KOPT-K1 (cell line): ENCODE measurements at regions not wholly inside any gene's neighbourhood (a gene's known extent, or its start where the extent isn't known, plus 50 kb on each side); places are given as distances from the start of the nearest gene placed in this dataset.

Experiments
- H3K27ac ChIP-seq: fragments of 200-600 bp; sonication (generic); 2 replicates; pipeline ENCODE4 v1.5.1; 2016; ENCODE audit warnings: antibody characterized with exemption, mild to moderate bottlenecking, low read depth, low read length; ENCODE audit not compliant: poor library complexity, severe bottlenecking
- H3K36me3 ChIP-seq: fragments of 200-600 bp; sonication (generic); 2 replicates; pipeline ENCODE4 v1.5.1; 2017; ENCODE audit warnings: antibody characterized with exemption, mild to moderate bottlenecking, low read length, moderate library complexity; ENCODE audit not compliant: insufficient read depth
- H3K9me3 ChIP-seq: fragments of 200-600 bp; sonication (generic); 2 replicates; pipeline ENCODE4 v1.5.1; 2017; ENCODE audit warnings: antibody characterized with exemption, low read length, mild to moderate bottlenecking; ENCODE audit not compliant: insufficient read depth, poor library complexity, severe bottlenecking

DNA sequence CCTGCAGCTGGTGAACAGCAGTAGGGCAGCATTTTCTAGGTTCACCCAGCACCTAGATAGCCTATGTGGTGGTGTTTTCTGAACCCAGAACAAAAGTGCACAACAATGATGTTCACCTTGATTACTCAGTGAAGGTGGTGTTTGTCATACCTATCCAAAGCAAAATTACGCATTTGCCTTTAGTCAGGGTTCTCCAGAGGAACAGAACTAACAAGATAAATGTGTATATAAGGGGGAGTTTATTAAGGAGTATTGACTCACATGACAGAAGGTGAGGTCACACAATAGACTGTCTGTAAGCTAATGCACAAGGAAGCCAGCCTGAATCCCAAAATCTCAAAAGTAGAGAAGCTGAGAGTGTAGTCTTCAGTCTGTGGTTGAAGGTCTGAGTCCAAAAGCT is 85.9 kb upstream of the NLGN4Y start:
- H3K9me3 ChIP-seq, result no peaks in the 10 kb centered on the region
- H3K27ac ChIP-seq, result no peak overlapping the region
- H3K36me3 ChIP-seq, result no peaks in the 10 kb centered on the region

DNA sequence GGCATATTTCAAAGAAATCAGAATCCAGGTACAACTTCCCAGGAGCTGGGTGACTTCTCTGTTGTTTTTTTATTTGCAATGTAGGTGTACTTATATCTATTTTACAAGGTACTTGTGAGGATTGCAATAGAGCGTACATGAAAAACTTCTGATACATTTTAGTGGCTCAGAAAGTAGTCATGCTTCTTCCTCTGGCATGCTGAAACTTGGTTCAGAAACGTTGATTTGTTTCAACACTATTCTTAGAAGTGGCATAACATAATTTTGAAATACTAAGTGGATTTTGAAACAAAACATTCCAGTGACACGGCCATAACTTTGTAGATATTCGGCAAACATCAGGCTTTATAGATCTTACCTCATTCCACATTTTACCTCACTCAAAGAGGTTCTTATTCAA is 79.8 kb upstream of the NLGN4Y start:
- H3K27ac ChIP-seq, result no peak overlapping the region
- H3K9me3 ChIP-seq, result no peaks in the 10 kb centered on the region
- H3K36me3 ChIP-seq, result no peaks in the 10 kb centered on the region

DNA sequence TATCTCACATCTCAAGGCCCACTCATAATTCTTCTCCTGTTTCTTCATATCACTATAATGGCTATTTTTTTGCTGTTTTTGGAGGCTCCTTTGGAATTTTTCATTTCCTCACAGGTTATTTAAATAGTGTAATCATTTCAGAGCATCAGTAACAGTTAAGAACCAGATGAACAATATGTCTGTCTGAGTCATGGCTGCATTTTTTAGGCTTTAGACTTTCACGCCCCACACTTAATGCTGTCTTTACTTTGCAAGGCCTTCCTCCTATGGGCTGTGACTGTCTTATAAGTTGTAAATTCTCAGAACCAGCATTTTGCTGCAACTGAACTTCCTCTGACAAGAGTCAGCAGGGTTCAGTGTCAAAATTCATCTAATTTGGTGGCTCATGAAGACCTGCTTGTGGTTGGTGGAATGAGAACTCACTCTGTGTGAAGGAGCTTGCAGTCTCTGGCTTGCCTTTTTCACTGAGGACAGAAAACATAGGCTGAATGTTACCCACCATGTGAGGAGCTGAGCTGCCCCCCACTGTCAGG is 56.1 kb upstream of the NLGN4Y start:
- no peaks in the 10 kb centered on the region for H3K36me3 ChIP-seq
- H3K9me3 ChIP-seq, result no peaks in the 10 kb centered on the region

DNA sequence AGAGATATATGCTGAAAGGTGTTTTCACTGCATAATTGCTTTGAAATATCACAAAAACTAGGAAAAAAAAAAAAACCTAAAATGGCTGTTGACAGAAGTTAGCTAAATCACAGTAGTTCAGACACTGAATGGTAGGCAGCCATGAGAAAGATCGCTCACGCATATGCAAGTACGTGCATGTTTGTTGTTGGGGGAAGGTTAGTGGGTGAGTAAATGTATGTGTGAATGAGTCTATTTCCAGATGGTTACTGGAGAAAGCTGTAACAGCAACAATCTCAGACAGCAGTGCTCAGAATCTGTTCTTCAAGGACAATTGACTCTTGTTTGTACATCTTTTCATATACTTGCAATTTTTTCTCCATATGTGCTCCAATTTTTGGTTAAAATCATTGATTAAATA is 51.9 kb upstream of the NLGN4Y start:
- no peak overlapping the region for H3K27ac ChIP-seq
- no peaks in the 10 kb centered on the region for H3K9me3 ChIP-seq
- no peaks in the 10 kb centered on the region for H3K36me3 ChIP-seq

More for the DNA sequence above, 56.1 kb upstream of the NLGN4Y start:
- H3K27ac ChIP-seq, result no peak overlapping the region

DNA sequence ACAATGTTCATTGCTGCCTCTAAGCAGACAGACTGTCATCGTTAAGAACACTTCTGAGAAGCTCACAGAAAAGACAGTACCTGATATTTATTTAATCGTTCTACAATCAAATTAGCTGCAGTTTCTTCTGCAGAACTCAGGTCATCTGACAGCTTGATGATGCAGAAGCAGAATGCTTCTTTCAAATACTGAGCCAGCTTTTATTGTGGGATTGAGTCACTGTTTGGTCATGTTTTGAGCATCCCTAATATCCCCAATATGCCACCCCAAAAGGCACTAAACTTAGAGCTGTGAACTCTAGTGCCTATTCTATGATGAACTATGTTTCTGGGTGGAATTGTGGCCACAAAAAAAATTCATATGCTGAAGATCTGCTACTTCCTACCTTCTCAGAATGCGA is 51.0 kb upstream of the NLGN4Y start:
- Histone ChIP-seq H3K9me3 (no peaks in the 10 kb centered on the region), H3K36me3 (no peaks in the 10 kb centered on the region), H3K27ac (no peak overlapping the region)
